ENCODE measurements at regions not wholly inside any gene's neighbourhood (a gene's known extent, or its start where the extent isn't known, plus 50 kb on each side); places are given as distances from the start of the nearest gene placed in this dataset.

DNA sequence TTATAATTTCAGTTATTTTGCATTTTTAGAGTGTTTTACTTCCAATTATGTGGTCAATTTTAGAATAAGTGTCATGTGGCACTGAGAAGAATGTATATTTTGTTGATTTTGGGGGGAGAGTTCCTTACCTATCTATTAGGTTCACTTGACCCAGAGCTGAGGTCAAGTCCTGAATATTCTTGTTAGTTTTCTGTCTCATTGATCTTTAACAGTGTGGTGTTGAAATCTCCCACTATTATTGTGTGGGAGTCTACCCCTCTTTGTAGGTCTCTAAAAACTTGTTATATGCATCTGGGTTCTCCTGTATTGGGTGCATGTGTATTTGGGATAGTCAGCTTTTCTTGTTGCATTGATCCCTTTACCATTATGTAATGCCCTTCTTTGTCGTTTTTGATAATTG, 127.0 kb upstream of the ZDHHC15 start:
- WGBS, 2 experiments (ENCODE audit: extremely low coverage in 2 of 2, insufficient read length in 1 of 2) = no CpG with 5 or more reads among the region's 1 CpG
- Histone ChIP-seq H3K36me3 (ENCODE audit: control insufficient read depth, insufficient read depth, low read length) (no peaks in the 10 kb centered on the region), H2BK15ac (ENCODE audit: low read depth, low read length) (no peak overlapping the region), H3K9me1 (ENCODE audit: insufficient read depth, low read length) (no peaks in the 10 kb centered on the region), H3K18ac (ENCODE audit: low read depth, low read length) (no peak overlapping the region), H2AK5ac (ENCODE audit: low read depth, low read length) (no peak overlapping the region), H2BK5ac (ENCODE audit: low read depth, low read length, poor library complexity, severe bottlenecking) (no peak overlapping the region), H3K56ac (ENCODE audit: extremely low read depth, insufficient read depth, low read length) (no peak overlapping the region), H2BK120ac (ENCODE audit: low read depth, low read length) (no peak overlapping the region), H4K91ac (ENCODE audit: insufficient read depth, low read depth, low read length) (no peak overlapping the region), H3K4me3 (ENCODE audit: insufficient read depth, low read depth, low read length) (no peak overlapping the region), H3K9ac (ENCODE audit: low read depth, low read length) (no peak overlapping the region), H3K79me1 (ENCODE audit: low read depth in 1 of 2, low read length in 2 of 2) (no peaks in the 10 kb centered on the region), H3K4ac (ENCODE audit: low read depth, low read length) (no peak overlapping the region), H3K27ac (ENCODE audit: insufficient read depth, low read length) (no peak overlapping the region), H3K4me2 (ENCODE audit: low read depth, low read length) (no peak overlapping the region), H3K27me3 (ENCODE audit: control insufficient read depth, insufficient read depth, low read length) (no peaks in the 10 kb centered on the region), H3K4me1 (ENCODE audit: control insufficient read depth, insufficient read depth, low read length) (no peaks in the 10 kb centered on the region), H3K9me3 (ENCODE audit: control insufficient read depth, insufficient read depth, low read length) (peaks cover 12% of the 10 kb centered on the region), H2AK9ac (replicated peaks; ENCODE audit: low read depth, low read length, poor library complexity) (no peak overlapping the region), H2BK20ac (ENCODE audit: low read depth, low read length) (no peak overlapping the region), H3K14ac (replicated peaks; ENCODE audit: low read depth, low read length) (no peak overlapping the region), H4K20me1 (ENCODE audit: insufficient read depth, low read length) (no peaks in the 10 kb centered on the region), H3K23ac (ENCODE audit: low read depth, low read length) (no peak overlapping the region), H4K8ac (ENCODE audit: low read depth in 2 of 2, low read length in 2 of 2) (no peak overlapping the region), H2AFZ (replicated peaks; ENCODE audit: low read length, poor library complexity) (no peak overlapping the region), H4K5ac (ENCODE audit: low read depth, low read length) (no peak overlapping the region)
- ATAC-seq (ENCODE audit: low read depth) (no peak), DNase-seq (no peak)
- no TSS peak for BruUV-seq (replicated peaks)
- dilution Hi-C loops (cut with HindIII; ENCODE audit: low sequenced_read_pairs, unreplicated experiment) = no loop called here
- TF ChIP-seq ELK1 (IDR thresholded peaks at IDR 0.05; ENCODE audit: borderline replicate concordance, low read depth, low read length) (no peak), SMC3 (IDR thresholded peaks at IDR 0.05; ENCODE audit: low read depth, low read length) (no peak), RCOR1 (IDR thresholded peaks at IDR 0.05; ENCODE audit: insufficient replicate concordance, low read length) (no peak), FOS (IDR thresholded peaks at IDR 0.05; ENCODE audit: low read depth, low read length) (no peak), RFX5 (IDR thresholded peaks at IDR 0.05; ENCODE audit: low read depth, low read length) (no peak), CEBPB (IDR thresholded peaks at IDR 0.05; ENCODE audit: low read depth, low read length) (no peak), USF2 (IDR thresholded peaks at IDR 0.05; ENCODE audit: low read depth, low read length) (no peak), POLR2A (IDR thresholded peaks at IDR 0.05; ENCODE audit: low read depth, low read length) (no peak), NFE2L2 (IDR thresholded peaks at IDR 0.05; ENCODE audit: low read depth, low read length) (no peak), CTCF (conservative IDR thresholded peaks at IDR 0.05; ENCODE audit: low read depth, low read length) (no peak), MXI1 (IDR thresholded peaks at IDR 0.05; ENCODE audit: borderline replicate concordance, low read depth, low read length) (no peak)
- ChIA-PET CTCF (no interaction called here), POLR2A (ENCODE audit: unreplicated experiment) (no interaction called here)
- in situ Hi-C loops (cut with MboI; ENCODE audit: low sequenced_read_pairs) = no loop called here
- intact Hi-C loops (cut with micrococcal nuclease) = no loop called here
